GM18520 (cell line): ENCODE measurements at regions not wholly inside any gene's neighbourhood (a gene's known extent, or its start where the extent isn't known, plus 50 kb on each side); places are given as distances from the start of the nearest gene placed in this dataset.

Source experiments
- ATAC-seq: cut with Tn5 transposase; IDR thresholded peaks from one replicate; pipeline ENCODE4 v1.9.1; 2021; ENCODE audit not compliant: unreplicated experiment

DNA sequence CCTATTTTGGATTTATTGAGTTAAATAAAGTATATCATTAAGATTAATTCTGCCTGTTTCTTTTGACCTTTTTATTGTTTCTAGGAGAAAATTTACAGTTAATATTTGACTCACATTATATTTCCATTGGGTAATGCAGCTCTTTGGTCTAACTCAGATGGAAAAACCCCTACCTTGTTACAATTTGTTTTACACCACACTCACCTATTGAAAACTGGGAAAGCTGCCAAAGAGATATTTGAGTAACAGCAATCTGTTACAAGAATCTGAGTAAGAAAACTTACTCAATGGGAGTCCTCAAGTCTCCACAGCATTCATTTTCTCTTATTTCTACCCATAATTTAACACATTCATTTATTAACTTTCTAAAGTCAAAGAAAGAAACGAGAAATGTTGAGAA, 108.0 kb upstream of the TLL1 start:
- ATAC-seq: no peak

DNA sequence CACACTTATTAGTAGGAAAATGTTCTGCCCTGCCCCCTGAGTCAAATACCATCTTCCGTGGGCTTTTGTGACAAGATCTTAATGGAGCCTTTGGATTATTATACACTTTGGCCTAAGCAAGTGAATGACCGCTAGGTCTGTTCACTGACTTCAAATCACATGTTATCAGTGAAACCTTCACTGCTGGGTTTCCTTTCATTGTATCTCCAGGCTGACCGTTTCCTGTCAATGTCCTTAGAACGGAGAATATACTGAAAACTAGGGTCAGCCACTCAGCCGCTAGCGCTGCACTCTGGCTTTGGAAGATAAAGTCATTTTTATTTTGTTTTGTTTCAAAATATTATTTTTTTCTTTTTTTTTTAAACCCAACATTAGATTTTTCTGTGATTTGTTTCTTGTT, 107.0 kb upstream of the TLL1 start:
- ATAC-seq: no peak

DNA sequence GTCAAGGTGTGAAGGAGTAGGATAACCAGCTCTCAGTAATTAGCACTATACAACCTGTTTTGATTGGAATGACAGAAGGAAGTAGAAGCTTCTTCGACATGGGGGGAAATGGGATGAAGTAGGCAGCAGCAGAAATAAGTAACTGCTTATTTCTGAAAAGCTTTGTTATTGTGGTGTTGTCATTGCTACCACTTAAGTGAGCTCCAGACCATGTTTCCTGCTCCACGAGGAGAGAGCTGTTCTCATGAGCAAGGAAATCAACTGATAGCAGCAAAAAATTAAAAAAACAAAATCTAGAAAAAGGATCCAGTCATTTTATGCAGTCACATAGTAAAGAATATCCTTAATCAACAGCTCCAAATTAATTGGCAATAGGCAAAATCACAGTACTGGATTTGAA, 106.1 kb upstream of the TLL1 start:
- no peak for ATAC-seq

DNA sequence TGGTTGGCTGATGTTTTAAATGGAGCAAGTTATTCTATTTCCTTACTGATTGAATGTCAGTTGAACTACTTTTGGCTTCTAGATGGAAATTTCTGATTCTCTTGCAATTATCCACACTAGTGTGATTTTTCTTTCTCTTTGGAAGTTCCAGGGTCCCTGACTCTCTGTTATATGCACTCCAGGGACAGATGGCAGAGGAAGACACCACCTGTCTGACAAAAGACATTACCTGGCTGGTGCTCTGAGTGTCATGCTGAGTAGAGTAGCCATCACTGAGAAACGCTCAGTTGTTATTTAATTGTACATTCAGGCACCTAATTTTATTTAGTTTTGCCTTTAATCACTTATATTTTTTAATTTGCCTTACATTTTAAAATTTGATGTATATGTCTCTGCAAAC, 105.4 kb upstream of the TLL1 start:
- no peak for ATAC-seq

DNA sequence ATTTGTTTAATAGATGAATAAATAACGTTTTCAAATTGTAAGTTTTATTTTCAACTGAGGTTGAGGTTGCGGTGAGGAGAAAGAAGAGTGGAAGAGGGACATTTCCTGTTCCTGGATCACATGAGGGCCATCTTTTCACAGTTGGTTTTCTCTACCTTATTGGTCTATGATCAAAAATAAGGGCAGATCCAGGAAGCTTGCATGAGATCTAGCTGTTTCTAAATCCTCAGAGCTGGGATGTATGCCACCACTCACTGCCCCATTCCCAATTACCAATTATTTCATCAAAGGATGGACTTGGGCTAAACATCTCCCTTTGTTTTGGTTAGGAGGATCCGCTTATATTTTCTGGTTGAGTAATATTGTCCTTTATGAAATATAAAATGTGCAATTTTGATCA, 104.8 kb upstream of the TLL1 start:
- no peak for ATAC-seq

DNA sequence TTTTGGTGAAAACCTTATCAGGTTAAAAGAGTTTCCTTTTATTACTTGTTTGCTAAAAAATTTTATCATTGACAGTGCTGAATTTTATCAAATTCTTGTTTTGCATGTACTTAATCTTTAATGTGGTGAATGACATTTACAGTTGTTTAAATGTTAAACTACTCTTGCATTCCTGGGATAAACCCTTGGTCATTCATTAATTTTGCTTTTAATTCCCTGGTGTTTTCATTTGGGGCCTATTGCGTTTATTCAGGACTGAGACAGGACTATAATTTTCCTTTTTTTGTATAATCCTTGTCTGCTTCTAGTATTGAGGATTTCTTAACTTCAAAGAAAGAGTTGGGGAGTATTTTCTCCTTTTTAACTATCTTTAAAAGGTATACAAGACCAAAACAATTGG, 98.7 kb upstream of the TLL1 start:
- no peak for ATAC-seq

DNA sequence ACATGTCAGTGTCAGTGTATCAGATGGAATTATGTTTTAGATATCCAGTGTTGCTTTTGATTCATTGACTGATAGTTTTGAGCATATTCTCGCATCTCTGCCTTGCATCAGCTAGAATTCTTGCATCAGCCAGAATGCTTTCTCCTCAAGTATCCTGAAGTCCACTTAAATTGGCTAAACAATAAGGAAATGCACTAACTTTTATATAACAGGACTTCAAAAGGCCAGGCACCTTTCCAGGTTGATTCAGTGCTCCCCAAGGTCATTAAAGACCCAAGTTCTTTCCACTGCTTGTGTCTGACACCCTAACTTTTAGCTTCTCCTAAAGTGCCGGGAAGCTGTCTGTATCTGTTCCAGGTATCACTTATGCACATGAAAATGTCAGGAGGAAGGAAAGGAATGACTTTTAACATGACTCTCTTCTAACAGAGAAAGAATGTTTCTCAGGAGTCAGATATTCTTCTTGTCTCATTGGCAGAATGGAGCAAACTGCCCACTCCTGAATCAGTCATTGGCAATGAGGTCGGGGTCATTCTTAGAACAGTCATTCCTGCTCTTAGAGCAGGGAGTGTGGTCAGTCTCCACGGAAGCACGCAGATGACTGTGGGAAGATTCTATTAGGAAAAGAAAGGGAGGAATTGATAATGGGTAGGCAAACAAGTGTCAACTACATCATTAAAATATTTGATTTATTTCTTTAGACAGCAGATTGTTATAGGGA, 92.9 kb upstream of the TLL1 start:
- ATAC-seq: no peak

DNA sequence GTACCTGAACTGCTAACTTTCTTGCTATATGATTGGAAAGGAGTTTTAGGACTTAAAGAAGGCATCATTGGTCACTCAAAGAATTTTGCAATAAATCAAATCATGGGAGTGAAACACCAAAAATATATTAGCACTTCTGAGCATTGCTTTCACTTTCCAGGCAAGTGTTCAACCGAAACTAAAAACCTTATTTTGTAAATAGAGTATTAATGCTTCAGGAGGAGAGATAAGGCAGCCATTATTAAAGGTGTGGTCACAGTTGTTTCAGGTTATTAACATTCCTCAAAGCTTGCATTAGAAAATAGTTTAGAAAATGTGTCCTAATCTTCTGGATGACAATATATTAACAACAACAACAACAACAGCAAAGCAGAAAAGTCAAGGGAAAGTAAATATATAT, 92.3 kb upstream of the TLL1 start:
- no peak for ATAC-seq

DNA sequence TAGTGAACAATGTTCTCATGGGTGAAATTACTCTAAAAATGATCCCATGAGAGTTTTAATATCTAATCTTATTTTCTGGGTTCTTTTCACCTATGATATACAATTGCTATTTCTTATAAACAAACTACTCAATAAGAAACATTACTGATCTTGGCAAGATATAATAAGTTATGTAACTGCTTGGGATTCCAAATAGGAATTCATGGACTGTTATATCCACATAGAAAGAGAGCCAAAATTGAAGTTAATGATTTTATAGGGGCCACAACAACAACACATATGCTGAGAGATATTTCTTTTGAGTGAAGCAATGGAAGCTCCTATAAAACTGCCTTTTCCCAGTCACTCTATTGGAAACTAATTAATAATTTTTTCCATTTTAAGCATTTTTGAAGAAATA, 90.4 kb upstream of the TLL1 start:
- ATAC-seq: no peak

DNA sequence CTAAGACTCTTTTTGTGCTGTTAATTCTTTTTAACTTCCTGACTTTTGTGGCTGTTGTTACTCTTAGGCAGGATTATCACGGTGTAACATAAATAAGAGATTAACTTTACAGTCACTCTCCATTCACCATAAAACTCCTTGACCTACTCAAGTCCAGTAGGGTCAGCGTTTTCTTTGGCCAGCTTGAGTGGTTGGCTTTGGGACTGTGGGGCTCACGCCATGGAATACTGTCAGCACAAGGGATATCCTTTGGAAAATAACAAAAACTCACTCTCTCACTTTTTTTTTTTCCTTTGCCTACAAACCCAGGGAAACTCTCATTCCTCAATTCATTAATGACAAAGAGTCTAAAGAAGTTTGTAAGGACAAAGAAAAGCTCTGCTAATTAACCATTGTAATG, 89.4 kb upstream of the TLL1 start:
- ATAC-seq: no peak

DNA sequence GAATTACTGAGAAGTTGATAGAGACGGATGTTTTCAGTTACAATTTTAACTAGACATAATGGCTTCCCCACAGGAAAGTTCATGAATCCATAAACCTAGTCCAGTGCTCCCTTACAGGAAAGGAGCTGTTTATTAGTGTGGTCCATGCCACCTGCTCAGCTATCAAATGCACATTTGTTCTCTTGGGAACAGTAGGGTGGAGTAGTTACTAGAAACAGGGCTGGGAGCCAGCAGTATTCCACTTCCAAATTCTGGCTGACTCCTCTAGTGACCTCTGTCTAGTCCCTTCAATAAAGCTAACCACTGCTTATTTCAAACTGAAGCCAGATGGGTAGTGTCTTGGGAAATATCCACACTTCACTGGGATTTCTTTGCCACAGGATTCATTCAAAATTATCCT, 88.4 kb upstream of the TLL1 start:
- ATAC-seq: no peak

DNA sequence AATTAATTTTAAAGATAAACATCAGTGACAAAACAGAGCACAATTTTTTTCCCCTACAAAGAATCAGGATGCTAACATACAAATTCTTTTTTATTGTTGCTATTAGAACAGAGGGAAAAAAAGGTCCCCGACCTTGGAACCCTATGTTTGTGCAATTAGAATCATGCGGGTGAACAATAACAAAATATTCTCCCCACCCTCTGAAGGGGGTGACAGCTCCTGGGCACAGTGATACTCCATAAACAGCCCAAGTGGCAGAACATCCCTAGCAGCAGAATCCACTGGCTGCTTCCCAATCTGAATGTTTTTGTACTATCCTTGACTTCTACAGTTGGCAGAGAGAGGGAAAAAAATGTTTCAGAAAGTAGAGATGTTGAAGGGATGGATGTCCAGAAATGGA, 87.7 kb upstream of the TLL1 start:
- ATAC-seq: no peak

DNA sequence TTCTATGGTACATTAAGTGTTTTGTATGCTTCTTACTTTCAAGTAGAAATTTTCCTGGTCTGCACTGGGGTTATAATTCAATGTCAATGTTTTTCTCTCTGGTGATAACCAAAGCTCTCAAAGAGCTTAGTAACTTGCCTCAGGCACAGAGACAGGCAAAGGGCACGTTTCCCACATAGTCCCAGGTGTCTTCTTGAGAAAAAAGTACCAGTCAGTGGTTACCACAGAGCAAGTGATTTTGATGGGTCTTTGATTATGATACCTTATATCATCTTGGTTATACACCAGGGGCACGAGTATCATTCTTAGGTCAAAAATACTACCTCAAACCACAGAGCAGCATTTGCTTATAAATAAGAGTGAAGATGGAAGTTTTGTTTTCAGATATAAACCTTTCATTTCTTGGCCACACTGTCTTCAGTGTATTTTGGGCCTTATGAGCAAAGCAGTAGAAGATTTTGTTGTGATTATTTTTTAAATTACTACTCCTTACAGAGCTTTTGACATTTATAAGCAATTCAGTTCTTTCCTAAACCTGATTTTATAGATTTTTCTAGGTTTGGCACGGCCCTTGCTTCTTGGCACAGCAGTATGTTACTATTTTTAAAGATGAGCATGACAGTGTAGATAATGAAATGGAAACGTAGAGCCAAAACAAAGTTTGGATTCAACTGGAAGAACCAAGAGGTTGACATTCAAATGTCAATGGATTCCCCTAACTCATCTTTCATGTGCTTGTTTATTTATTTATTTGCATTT, 85.3 kb upstream of the TLL1 start:
- ATAC-seq: no peak

DNA sequence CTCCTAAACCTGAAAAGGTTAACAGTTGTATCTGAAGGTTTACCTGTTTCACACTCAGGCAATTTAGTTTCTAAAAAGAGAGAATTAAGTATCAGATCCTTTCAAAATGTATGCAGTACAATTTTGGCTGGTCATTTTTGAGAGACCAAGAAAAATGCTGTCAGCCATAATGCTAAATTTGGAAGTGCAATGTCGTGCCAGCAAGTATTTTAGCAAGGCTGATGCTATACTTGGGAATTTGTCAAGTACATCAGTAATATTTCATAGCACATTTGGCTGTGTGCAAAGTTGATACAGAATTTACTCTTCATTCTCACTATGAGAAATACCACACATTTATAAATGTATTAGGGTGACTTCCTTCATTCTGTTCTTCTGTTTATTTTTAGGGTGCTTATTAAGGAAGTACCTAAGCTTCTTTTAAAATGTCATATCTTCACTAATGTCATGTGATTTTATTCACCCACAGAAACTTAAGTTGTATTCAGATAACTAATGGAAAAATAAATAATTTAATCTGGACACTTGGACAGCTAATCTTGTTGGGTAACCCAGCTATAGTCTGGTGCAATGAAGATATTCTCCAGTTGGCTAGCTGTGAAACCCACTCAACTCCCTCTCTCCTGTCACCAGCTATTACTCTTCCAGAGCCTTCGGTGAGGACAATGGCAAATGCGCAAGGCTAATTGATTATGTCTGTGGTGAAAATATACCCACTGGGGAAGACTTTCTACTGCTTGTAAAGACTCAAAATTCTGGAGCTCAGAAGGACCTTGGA, 84.2 kb upstream of the TLL1 start:
- ATAC-seq: no peak

DNA sequence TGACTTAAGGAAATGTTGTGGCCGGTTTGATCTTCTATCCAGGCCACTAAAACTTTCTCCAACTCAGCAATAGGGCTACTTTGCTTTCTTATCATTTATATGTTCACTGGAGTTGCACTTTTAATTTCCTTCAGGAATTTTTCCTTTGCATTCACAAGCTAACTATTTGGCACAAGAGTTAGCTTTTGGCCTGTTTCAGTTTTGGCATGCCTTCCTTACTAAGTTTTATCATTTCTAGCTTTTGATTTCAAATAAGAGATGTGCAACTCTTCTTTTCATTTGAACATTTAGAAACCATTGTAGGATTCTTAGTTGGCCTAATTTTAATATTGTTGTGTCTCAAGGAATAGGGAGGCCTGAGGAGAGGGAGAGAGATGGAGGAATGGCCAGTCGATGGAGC, 79.8 kb upstream of the TLL1 start:
- ATAC-seq: no peak

DNA sequence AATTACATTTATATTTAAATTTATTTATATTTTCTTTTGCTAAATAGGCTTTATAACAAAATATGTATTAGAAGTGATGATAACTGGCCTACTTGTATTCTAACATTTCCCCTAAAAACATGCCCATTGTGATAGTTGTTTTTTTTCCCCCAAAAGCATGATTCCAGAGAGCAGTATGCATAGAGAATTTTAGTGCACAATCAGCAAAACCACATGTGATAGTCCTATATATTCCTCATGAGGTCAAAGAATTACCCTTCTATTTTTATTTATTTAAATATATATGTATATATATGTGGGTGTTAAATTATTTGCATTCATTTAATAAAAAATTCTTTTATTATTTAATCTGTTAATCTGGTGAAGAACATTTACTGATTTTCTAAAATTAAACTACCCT, 78.2 kb upstream of the TLL1 start:
- ATAC-seq: no peak

DNA sequence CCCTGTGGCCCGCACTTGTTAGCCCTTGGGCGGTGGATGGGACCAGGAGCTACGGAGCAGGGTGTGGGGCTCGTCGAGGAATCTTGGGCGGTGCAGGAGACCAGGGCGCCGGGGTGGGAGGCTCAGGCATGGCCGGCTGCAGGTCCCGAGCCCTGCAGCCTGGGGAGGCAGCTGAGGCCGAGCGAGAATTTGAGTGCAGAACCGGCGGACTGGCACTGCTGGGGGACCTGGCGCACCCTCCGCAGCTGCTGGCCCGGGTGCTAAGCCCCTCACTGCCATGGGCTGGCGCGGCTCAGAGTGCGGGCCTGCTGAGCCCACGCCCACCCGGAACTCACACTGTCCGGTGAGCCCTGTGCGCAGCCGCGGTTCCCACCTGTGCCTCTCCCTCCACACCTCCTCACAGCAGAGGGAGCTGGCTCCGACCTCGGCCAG, 73.6 kb upstream of the TLL1 start:
- no peak for ATAC-seq

DNA sequence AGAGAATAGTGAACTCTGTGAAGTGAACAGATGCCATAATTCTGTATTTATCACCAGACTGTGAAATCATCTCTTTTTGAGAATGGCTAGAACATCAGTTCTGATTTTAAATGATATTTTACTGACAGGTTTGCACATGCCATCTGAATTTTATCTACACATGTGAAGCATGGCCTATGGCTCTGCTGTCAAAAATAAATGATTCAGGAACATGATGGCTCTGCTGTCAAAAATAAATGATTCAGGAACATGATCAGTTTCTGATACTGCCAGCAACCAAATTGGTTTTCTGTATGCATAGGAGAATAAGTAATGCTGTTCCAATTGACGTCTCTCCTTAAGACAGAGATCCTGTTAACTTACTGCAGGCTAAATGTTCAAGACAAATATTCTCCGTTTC, 70.6 kb upstream of the TLL1 start:
- ATAC-seq: no peak

DNA sequence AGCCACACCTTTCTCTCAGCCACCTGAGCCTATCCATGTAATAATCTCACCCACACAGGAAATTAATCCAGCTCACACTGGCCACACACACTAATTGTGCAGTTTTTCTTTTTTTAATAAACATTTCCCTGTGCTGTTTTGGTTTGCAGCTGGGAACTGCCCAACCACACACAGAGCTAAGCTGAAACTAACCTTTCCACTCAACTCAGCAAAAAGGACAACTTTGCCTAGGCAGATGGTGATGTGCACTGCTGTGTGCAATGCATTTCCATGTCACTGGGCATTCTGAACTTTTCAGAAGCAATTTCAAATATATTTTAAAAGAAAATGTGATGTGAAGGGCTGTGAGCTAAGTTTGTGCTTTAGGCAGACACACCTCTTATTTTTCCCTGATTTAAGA, 70.0 kb upstream of the TLL1 start:
- no peak for ATAC-seq

DNA sequence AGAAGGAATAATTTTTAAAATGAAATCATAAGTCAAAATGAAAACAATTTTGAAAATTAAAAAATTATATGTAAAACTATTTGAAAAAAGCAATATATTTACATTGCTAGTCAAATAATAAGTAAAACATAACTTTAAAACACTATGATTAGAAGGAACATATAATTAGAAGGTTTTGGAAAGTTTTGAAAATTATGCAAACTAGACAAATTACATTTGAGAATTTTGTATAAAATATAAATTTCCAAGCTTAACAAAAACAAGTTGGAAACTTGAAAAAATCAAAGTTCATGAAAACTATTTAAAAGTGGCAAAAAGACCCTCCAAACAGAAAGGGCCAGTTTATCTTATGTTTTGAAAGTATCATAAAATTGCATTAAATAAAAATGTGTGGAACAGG, 67.6 kb upstream of the TLL1 start:
- ATAC-seq: no peak

DNA sequence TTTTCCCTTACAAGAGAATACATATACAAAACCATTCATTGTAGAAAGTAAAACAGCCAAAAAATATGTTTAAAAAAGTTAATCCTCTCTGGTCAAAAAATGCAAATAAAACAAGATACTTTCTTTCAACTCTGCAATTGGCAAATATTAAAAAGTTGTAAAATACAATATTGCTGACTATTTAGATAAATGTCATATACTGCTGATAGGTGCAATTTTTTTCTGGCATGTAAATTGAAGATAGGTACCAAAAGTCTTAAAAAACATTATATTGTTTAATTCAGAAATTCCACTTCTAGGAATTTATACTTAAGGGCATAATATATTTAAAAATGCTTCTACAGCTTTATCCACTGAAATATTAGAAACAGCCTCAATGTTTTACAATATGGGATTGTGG, 66.4 kb upstream of the TLL1 start:
- ATAC-seq: no peak

DNA sequence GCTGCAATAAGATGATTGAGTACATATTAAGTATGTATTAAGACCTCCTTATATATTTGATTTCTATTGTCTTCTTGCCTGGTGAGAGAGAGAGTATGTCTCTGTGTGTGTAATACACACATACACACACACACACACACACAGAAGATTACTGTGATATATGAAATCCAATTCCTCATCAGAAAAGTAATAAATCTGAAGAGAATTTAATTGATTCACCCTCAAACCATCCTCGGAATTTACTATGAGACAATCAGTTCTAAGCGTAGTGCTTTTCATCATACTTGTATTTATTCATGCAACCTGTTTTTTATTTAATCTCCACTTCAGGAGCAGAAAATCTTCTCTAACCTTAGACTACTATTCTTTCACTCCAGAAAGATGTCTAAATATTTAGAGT, 62.3 kb upstream of the TLL1 start:
- ATAC-seq: no peak
